Epidermal melanocyte (primary cell): ENCODE measurements at regions not wholly inside any gene's neighbourhood (a gene's known extent, or its start where the extent isn't known, plus 50 kb on each side); places are given as distances from the start of the nearest gene placed in this dataset.
"Not testable (repeated sequence)": the region's sequence is repeated elsewhere in the genome, so short reads cannot be mapped to it uniquely, and the experiment has no call there.

Experiments used
- DNase-seq: peaks from one replicate; pipeline ENCODE4 v3.0.0; 2011; ENCODE audit warnings: low spot score; ENCODE audit not compliant: insufficient read length

- peak; percentile 34 for DNase-seq
Measured at GRCh38 chr2:126208266-126208665, 447.7 kb upstream of the GYPC start.

GRCh38 chr2:126212735-126213134 is 443.2 kb upstream of the GYPC start:
- no peak for DNase-seq

GRCh38 chr2:126219081-126219480 is 436.9 kb upstream of the GYPC start:
- no peak for DNase-seq

GRCh38 chr2:126220331-126220730 is 435.6 kb upstream of the GYPC start:
- DNase-seq, result no peak

- DNase-seq, result no peak
Measured at GRCh38 chr2:126221506-126221905, 434.5 kb upstream of the GYPC start.

GRCh38 chr2:126222278-126222677 is 433.7 kb upstream of the GYPC start:
- DNase-seq, result no peak

- DNase-seq, result no peak
Measured at GRCh38 chr2:126224776-126225175, 431.2 kb upstream of the GYPC start.

GRCh38 chr2:126227250-126227649 is 428.7 kb upstream of the GYPC start:
- no peak for DNase-seq

GRCh38 chr2:126228531-126228930 is 427.4 kb upstream of the GYPC start:
- no peak for DNase-seq

- no peak for DNase-seq
Measured at GRCh38 chr2:126238251-126238650, 417.7 kb upstream of the GYPC start.

- DNase-seq, result no peak
Measured at GRCh38 chr2:126239320-126239955, 416.5 kb upstream of the GYPC start.

- no peak for DNase-seq
Measured at GRCh38 chr2:126241001-126241400, 415.0 kb upstream of the GYPC start.

- DNase-seq, result no peak
Measured at GRCh38 chr2:126241411-126241810, 414.5 kb upstream of the GYPC start.

- no peak for DNase-seq
Measured at GRCh38 chr2:126244937-126245336, 411.0 kb upstream of the GYPC start.

GRCh38 chr2:126253669-126254068 is 402.3 kb upstream of the GYPC start:
- DNase-seq, result no peak

GRCh38 chr2:126264625-126265024 is 391.3 kb upstream of the GYPC start:
- no peak for DNase-seq

GRCh38 chr2:126269911-126270310 is 386.0 kb upstream of the GYPC start:
- no peak for DNase-seq

GRCh38 chr2:126270587-126270986 is 385.4 kb upstream of the GYPC start:
- no peak for DNase-seq

GRCh38 chr2:126272401-126272800 is 383.6 kb upstream of the GYPC start:
- no peak for DNase-seq

- DNase-seq, result no peak
Measured at GRCh38 chr2:126275098-126275497, 380.9 kb upstream of the GYPC start.

- DNase-seq, result not testable (repeated sequence)
Measured at GRCh38 chr2:126276268-126276667, 379.7 kb upstream of the GYPC start.

GRCh38 chr2:126288362-126288761 is 367.6 kb upstream of the GYPC start:
- no peak for DNase-seq

GRCh38 chr2:126293962-126294361 is 362.0 kb upstream of the GYPC start:
- DNase-seq, result not testable (repeated sequence)

GRCh38 chr2:126299469-126299976 is 356.4 kb upstream of the GYPC start:
- no peak for DNase-seq
